Heart right ventricle (tissue), 16 donors: ENCODE measurements at regions not wholly inside any gene's neighbourhood (a gene's known extent, or its start where the extent isn't known, plus 50 kb on each side); places are given as distances from the start of the nearest gene placed in this dataset.

Experiments used
- ATAC-seq, 8 donors: fragments of 200-7000 bp; cut with Tn5 transposase; one replicate each; pipeline ENCODE4 v1.9.1; 2020; ENCODE audit warnings: mild to moderate bottlenecking in 8 of 8, moderate library complexity in 8 of 8, moderate number of reproducible peaks in 1 of 8
- DNase-seq, 2 donors: peaks; one replicate each; pipeline ENCODE4 v3.0.0-alpha.2; 2020
- H3K27ac ChIP-seq, 10 donors: fragments of 200-600 bp; sonication (generic) in 2 of 10; one replicate each; pipeline versions ENCODE4 v1.5.0 to v1.8.0; 2020 to 2022; ENCODE audit warnings: mild to moderate bottlenecking in 3 of 10
- H3K27me3 ChIP-seq, 7 donors: fragments of 200-600 bp; one replicate each; pipeline ENCODE4 v1.8.0; 2021 to 2022; ENCODE audit warnings: mild to moderate bottlenecking in 2 of 7
- H3K36me3 ChIP-seq, 9 donors: fragments of 200-600 bp; sonication (generic) in 1 of 9; one replicate each; pipeline versions ENCODE4 v1.5.0 to v1.8.0; 2020 to 2022; ENCODE audit warnings: mild to moderate bottlenecking in 2 of 9
- H3K4me1 ChIP-seq, 9 donors: fragments of 200-600 bp; sonication (generic) in 1 of 9; one replicate each; pipeline versions ENCODE4 v1.5.0 to v1.8.0; 2020 to 2022; ENCODE audit warnings: mild to moderate bottlenecking in 4 of 9
- H3K4me3 ChIP-seq, 10 donors: fragments of 200-600 bp; sonication (generic) in 2 of 10; one replicate each; pipeline versions ENCODE4 v1.5.0 to v1.8.0; 2020 to 2022; ENCODE audit warnings: mild to moderate bottlenecking in 7 of 10, moderate library complexity in 2 of 10
- H3K9me3 ChIP-seq, 11 donors: fragments of 200-600 bp in 10 of 11; sonication (generic) in 2 of 11; one replicate each; pipeline versions ENCODE4 v1.5.0 to v1.8.0; 2013 to 2022; ENCODE audit warnings: mild to moderate bottlenecking in 2 of 11, control low read depth in 1 of 11, moderate library complexity in 1 of 11
- CTCF ChIP-seq, 9 donors: fragments of 200-600 bp; sonication (generic) in 2 of 9; IDR thresholded peaks; one replicate each; pipeline versions ENCODE4 v1.5.0 to v1.8.0; 2021 to 2022; ENCODE audit warnings: antibody characterized with exemption in 9 of 9, mild to moderate bottlenecking in 5 of 9, moderate library complexity in 1 of 9
- WGBS, 2 donors: extraction: QIAGEN DNeasy Blood & Tissue Kit; methylation state at CpG; one replicate each; pipeline ENCODE4 v1.1.7; 2013; ENCODE audit warnings: inconsistent platforms in 1 of 2; 5-methylcytosine and 5-hydroxymethylcytosine counted together
- intact Hi-C, 10 donors: fragments of 100-400 bp; cut with DNase I; formaldehyde crosslinking; loops; one replicate each; pipeline versions ENCODE4 v1.11.1 to v1.14.2; 2022
- donor health status: Arrhythmogenic right ventricular cardiomyopathy.
- donor health status: ischemic (EF 13 %, LVEDD 7.1; RV severe dilation, severe dysfunction).
- donor health status: healthy with polysubstance abuse.
- donor health status: DM: no; HTN: yes; CAD: no.
- donor health status: DM: no; HTN: no; CAD: no.
- donor health status: ischemic (EF 25% LVEDD 6.9; RV normal size, moderate dysfunction).
- donor health status: ischemic (EF 25% LVEDD 5.7; RV mildly dilated, moderate dysfunction).
- donor health status: healthy.
- donor health status: DM: yes; HTN: yes; CAD: no.
- donor health status: Ischemic cardiomyopathy.
- donor health status: ischemic (EF 35%, LVEDD 5.7; RV mildly dilated, moderate dysfunction).
- donor health status: nonischemic (EF 11% LVEDD 7.7; RV severe dilation, severe dysfunction).
- donor health status: DM: yes; HTN: yes; CAD: no.
- donor health status: PGD.
- donor health status: ischemic (EF 29% LVEDD 5.4; RV normal size, mild dysfunction).
- donor health status: nonischemic (EF 23%, LVEDD 6.1; RV moderate dilation, normal function).

- TF ChIP-seq CTCF (IDR thresholded peaks at IDR 0.05) = no peak
- Histone ChIP-seq H3K4me3 (no peak overlapping the region), H3K27me3 (peaks cover 0 to 27% (median 3%) of the 10 kb centered on the region in 7 donors), H3K4me1 (peaks cover 0 to 23% (median 8%) of the 10 kb centered on the region in 9 donors), H3K36me3 (no peaks in the 10 kb centered on the region), H3K9me3 (no peaks in the 10 kb centered on the region), H3K27ac (no peak overlapping the region)
- DNase-seq (no peak), ATAC-seq (no peak)
- 71 to 76% methylated on average over 19 of the region's 19 CpGs for WGBS, 2 donors
- intact Hi-C loops = no loop called here
These were observed 65.9 kb upstream of the SH3RF3 start for GRCh38 chr2:109062859-109063700.

DNA sequence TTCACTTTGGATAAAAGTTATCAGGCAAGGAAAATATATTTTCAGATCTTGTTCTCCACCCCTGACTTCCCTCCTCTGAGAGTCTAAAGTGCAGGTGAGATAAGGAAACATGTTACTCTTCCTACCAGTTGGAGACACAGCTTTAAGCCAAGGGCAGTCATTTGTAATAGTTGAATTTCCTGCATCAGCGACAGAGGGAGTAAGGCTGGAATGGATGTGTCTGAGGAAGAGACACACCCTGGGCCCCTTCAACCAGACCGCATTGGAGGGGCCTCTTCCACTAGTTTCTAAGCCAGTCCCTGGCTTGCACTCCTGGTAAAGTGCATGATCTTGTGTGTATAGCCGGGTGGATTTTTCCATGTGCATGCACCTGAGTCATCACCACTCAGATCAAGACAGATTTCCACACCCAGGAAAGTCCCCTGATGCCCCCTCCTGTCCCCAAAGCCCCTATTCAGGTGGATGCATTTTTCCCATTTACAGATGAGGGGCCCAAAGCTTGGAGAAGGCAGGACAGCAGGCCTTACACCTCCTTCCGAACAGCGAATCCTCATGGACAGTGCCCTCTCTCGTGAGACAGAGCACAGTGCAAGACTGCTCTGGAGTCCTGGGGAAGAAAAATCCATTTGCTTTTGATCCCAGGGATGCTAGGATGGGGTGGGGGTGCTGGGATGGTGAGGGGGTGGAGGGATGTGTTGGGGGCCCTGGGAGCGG lies 66.7 kb upstream of the SH3RF3 start:
- WGBS, 2 donors = 75 to 78% methylated on average over 7 of the region's 7 CpGs
- DNase-seq (no peak), ATAC-seq (no peak)
- no peak overlapping the region for H3K27ac ChIP-seq
- H3K9me3 ChIP-seq = no peaks in the 10 kb centered on the region
- intact Hi-C loops = no loop called here
- H3K27me3 ChIP-seq = peaks cover 0 to 20% (median 0%) of the 10 kb centered on the region in 7 donors
- no peaks in the 10 kb centered on the region for H3K36me3 ChIP-seq
- H3K4me1 ChIP-seq = peaks cover 0 to 29% (median 9%) of the 10 kb centered on the region in 9 donors
- TF ChIP-seq CTCF (IDR thresholded peaks at IDR 0.05) = no peak
- H3K4me3 ChIP-seq = no peak overlapping the region

GRCh38 chr2:109061736-109062135 lies 67.3 kb upstream of the SH3RF3 start:
- DNase-seq (no peak), ATAC-seq (no peak)
- no peak for TF ChIP-seq CTCF (IDR thresholded peaks at IDR 0.05)
- peaks cover 0 to 16% (median 0%) of the 10 kb centered on the region in 7 donors for H3K27me3 ChIP-seq
- intact Hi-C loops = no loop called here
- no peaks in the 10 kb centered on the region for H3K36me3 ChIP-seq
- H3K4me1 ChIP-seq = peaks cover 0 to 29% (median 9%) of the 10 kb centered on the region in 9 donors
- no peak overlapping the region for H3K27ac ChIP-seq
- no peaks in the 10 kb centered on the region for H3K9me3 ChIP-seq
- WGBS, 2 donors = 73 to 75% methylated on average over 4 of the region's 4 CpGs
- no peak overlapping the region for H3K4me3 ChIP-seq

DNA sequence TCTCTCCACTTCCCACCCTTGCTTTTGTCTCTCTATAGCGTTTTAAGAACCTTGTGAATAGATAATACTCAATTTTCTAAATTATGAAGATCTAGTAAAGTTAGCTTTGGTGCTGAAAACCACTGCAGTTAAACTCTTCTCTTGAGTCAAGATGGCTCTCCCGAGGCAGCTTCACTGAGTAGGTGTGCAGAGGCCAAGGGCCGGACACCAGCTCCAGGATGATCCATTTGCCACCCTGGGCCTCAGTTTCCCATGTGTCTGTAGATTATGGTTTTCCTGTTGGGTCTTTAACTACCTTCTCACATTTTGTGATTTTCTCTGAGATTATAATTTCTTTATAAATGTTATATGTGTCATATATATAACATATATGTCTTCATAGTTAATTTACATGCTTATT lies 68.5 kb upstream of the SH3RF3 start:
- H3K4me3 ChIP-seq = no peak overlapping the region
- ATAC-seq (no peak), DNase-seq (no peak)
- H3K27ac ChIP-seq = no peak overlapping the region
- WGBS, 2 donors = 74 to 87% methylated on average over 3 of the region's 3 CpGs
- no peak for TF ChIP-seq CTCF (IDR thresholded peaks at IDR 0.05)
- no peaks in the 10 kb centered on the region for H3K9me3 ChIP-seq
- peaks cover 0 to 16% (median 0%) of the 10 kb centered on the region in 7 donors for H3K27me3 ChIP-seq
- no peaks in the 10 kb centered on the region for H3K36me3 ChIP-seq
- intact Hi-C loops = no loop called here
- peaks cover 0 to 28% (median 9%) of the 10 kb centered on the region in 9 donors for H3K4me1 ChIP-seq
